ENCODE measurements at regions not wholly inside any gene's neighbourhood (a gene's known extent, or its start where the extent isn't known, plus 50 kb on each side); places are given as distances from the start of the nearest gene placed in this dataset.
"Not testable (repeated sequence)": the region's sequence is repeated elsewhere in the genome, so short reads cannot be mapped to it uniquely, and the experiment has no call there.

DNA sequence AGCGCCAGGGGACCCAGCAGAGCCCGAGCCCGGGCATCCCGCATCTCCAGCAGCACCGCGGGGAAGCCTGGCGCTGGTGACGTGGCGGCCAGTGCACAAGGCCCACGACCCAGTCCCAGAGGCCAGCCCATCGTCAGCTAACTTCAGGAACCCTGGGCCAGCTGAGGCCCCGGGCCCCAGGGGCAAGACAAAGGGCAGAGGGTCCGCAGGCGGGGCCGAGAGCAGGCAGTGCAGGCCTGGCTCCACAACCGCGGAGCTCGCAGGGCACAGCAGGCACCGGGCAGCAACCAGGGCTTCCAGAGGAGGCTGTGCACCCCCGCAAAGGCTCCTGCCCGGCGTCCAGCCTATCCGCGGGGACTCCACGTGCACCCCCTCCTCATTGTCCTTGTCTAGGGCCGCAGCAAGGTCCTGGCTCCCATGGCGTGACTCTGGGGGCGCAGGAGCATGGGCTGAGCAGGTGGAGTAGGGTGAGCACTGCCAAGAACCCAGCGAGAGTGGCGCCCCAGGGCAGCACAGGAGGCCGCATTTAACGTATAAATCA, 352.5 kb downstream of the KCNJ18 start:
- H3K9me3 ChIP-seq; H3K4me3 ChIP-seq; H3K27ac ChIP-seq; DNase-seq; H3K27me3 ChIP-seq; intact Hi-C loops (cut with DNase I); H3K4me1 ChIP-seq; H3K36me3 ChIP-seq; ATAC-seq: not testable (repeated sequence)

GRCh38 chr17:22047521-22047920, 355.2 kb downstream of the KCNJ18 start:
- DNase-seq; H3K36me3 ChIP-seq; intact Hi-C loops (cut with DNase I); H3K4me1 ChIP-seq; H3K9me3 ChIP-seq; H3K27ac ChIP-seq; H3K4me3 ChIP-seq; H3K27me3 ChIP-seq; ATAC-seq: not testable (repeated sequence)

DNA sequence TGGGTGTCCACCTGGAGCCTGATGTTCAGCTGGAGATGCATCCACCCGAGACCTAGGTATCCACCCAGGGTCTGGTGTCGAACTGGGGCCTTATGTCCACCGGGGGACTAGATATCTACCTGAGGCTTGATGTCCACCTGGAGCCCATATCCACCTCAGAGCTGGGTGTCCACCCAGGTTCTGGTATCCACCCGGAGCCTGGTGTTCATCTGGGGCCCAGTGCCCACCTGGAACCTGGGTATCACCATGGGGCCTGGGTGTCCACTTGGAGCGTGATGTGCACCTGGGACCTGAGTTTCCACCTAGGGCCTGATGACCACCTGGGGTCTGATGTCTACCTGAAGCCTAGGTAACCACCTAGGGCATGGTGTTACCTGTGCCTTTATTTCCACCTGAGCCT, 355.9 kb downstream of the KCNJ18 start:
- DNase-seq: not testable (repeated sequence)

DNA sequence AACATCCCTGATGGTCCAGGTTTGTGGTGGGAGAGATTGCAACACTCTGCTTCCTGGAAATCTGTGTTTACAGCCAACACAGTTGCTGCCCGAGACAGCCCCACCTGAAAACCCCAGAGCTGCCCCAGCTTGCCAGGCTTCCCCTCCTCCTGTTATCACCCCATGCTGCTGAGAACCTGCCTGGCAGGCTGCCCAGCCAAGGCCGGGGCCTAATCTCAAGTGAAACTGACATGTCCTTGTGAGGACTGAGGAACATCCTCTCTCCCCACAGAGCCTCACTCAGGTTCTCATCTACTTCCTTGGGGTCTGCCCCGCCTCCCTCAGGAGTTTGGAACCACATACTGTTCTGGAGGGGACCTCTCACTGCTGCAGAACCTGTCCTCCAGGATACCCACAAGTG, 358.4 kb downstream of the KCNJ18 start:
- not testable (repeated sequence) for DNase-seq

More for the DNA sequence above, 355.9 kb downstream of the KCNJ18 start:
- ATAC-seq; H3K4me3 ChIP-seq; intact Hi-C loops (cut with DNase I); H3K27me3 ChIP-seq; H3K27ac ChIP-seq; H3K4me1 ChIP-seq; H3K9me3 ChIP-seq; H3K36me3 ChIP-seq: not testable (repeated sequence)

DNA sequence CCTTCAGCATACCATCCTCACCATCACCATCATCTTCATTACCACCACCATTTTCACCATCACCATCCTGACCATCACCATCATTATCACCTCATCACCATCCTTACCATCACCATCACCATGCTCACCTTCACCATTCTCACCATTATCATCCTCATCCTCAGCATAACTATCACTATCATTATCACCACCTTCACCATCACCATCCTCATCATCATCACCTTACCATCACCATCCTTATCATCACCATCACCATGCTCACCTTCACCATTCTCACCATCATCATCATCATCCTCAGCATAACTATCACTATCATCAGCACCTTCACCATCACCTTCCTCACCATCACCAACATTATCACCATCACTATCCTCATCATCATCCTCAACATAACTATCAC, 360.4 kb downstream of the KCNJ18 start:
- H3K4me3 ChIP-seq; intact Hi-C loops (cut with DNase I); ATAC-seq: not testable (repeated sequence)

More for the DNA sequence above, 358.4 kb downstream of the KCNJ18 start:
- H3K36me3 ChIP-seq; H3K4me1 ChIP-seq; H3K27me3 ChIP-seq; H3K9me3 ChIP-seq; ATAC-seq; intact Hi-C loops (cut with DNase I); H3K4me3 ChIP-seq; H3K27ac ChIP-seq: not testable (repeated sequence)

DNA sequence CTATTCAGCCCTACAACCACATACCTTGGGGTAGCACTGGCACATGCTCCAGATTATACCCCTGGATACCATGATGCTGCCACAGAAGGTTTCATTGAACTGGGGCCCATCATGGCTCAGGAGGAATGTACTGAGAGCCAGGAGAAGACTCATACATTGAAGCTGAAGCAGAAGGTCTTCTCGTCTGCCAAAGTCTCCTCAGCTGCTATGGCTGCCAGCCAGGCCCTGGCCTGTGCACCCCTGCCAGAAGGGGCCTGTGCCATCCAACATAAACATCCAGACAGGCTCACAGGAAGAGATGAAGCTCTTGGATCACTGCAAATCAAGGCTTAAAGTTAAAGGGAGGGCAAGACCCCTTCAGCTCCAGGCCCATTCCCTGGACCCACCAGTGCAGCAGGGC, 364.2 kb downstream of the KCNJ18 start:
- H3K9me3 ChIP-seq; DNase-seq; H3K27ac ChIP-seq; H3K27me3 ChIP-seq; intact Hi-C loops (cut with DNase I); ATAC-seq; H3K36me3 ChIP-seq; H3K4me3 ChIP-seq; H3K4me1 ChIP-seq: not testable (repeated sequence)

More for the DNA sequence above, 360.4 kb downstream of the KCNJ18 start:
- not testable (repeated sequence) for H3K36me3 ChIP-seq, H3K27ac ChIP-seq, H3K9me3 ChIP-seq, H3K4me1 ChIP-seq, DNase-seq, H3K27me3 ChIP-seq

- H3K27me3 ChIP-seq; H3K4me3 ChIP-seq; DNase-seq; H3K9me3 ChIP-seq; H3K4me1 ChIP-seq; intact Hi-C loops (cut with DNase I); ATAC-seq; H3K27ac ChIP-seq; H3K36me3 ChIP-seq: not testable (repeated sequence)
Measured at GRCh38 chr17:22075918-22076317, 383.6 kb downstream of the KCNJ18 start.

GRCh38 chr17:22088589-22088988, 396.3 kb downstream of the KCNJ18 start:
- H3K27ac ChIP-seq; H3K4me3 ChIP-seq; intact Hi-C loops (cut with DNase I); H3K4me1 ChIP-seq; H3K27me3 ChIP-seq; ATAC-seq; H3K36me3 ChIP-seq; DNase-seq; H3K9me3 ChIP-seq: not testable (repeated sequence)

GRCh38 chr17:22090263-22090935, 398.1 kb downstream of the KCNJ18 start:
- no peak overlapping the region for H3K4me3 ChIP-seq
- no peaks in the 10 kb centered on the region for H3K4me1 ChIP-seq
- no peaks in the 10 kb centered on the region for H3K36me3 ChIP-seq
- H3K27ac ChIP-seq: no peak overlapping the region
- no peaks in the 10 kb centered on the region for H3K27me3 ChIP-seq
- DNase-seq (no peak), ATAC-seq (no peak)
- intact Hi-C loops (cut with DNase I): no loop called here
- no peak for TF ChIP-seq CTCF (IDR thresholded peaks at IDR 0.05)
- H3K9me3 ChIP-seq: no peaks in the 10 kb centered on the region

- ATAC-seq; H3K27ac ChIP-seq; H3K4me3 ChIP-seq; H3K9me3 ChIP-seq; intact Hi-C loops (cut with DNase I); H3K27me3 ChIP-seq; H3K36me3 ChIP-seq; H3K4me1 ChIP-seq; DNase-seq: not testable (repeated sequence)
Measured at GRCh38 chr17:22091041-22091679, 398.8 kb downstream of the KCNJ18 start.

DNA sequence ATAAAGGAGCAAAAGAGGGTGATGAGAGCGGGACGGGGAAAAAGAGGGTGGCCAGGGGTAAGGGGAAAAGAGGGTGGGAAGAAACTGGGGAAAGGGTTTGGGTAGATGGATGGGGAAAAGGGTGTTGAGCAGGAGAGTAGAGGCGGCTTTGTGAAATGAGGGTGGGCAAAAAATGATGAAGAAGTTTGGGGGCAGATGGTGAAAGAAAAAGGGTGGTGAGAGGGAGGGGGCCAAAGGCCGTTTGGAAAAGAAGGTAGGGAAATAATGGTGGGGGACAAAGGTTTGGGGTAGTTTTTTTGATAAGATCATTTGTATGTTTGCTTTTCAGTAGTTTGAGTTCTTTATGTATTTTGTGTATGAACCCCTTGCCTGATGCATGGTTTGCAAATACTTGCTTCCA, 399.5 kb downstream of the KCNJ18 start:
- H3K4me1 ChIP-seq; H3K9me3 ChIP-seq; H3K36me3 ChIP-seq; intact Hi-C loops (cut with DNase I); H3K27me3 ChIP-seq; H3K4me3 ChIP-seq; H3K27ac ChIP-seq; ATAC-seq; DNase-seq: not testable (repeated sequence)

DNA sequence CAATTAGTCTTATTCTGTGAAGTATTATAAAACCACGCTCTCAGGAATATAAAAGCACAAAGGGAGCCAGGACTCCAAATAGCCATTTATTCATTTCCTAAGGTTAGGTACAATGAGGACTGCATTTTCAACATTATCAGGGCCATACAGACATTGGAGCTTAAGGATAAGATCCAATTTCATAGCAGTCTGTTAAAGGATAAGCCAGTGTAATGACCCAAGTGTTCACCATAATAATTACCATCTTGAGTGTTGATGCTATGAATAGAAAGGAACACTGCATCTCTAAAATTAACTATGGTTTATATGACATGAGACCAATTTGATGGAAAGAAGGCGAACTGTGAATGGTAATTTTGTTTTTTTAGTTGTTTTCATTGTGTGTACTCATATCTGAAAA, 403.1 kb downstream of the KCNJ18 start:
- ATAC-seq; H3K27me3 ChIP-seq; H3K9me3 ChIP-seq; DNase-seq; H3K36me3 ChIP-seq; H3K4me1 ChIP-seq; intact Hi-C loops (cut with DNase I); H3K27ac ChIP-seq; H3K4me3 ChIP-seq: not testable (repeated sequence)

- DNase-seq; H3K27me3 ChIP-seq; H3K4me3 ChIP-seq; H3K36me3 ChIP-seq; ATAC-seq; H3K9me3 ChIP-seq; intact Hi-C loops (cut with DNase I); H3K27ac ChIP-seq; H3K4me1 ChIP-seq: not testable (repeated sequence)
Measured at GRCh38 chr17:22099633-22100032, 407.3 kb downstream of the KCNJ18 start.

Data from upper lobe of right lung (tissue), 1 donor.